ENCODE measurements at regions not wholly inside any gene's neighbourhood (a gene's known extent, or its start where the extent isn't known, plus 50 kb on each side); places are given as distances from the start of the nearest gene placed in this dataset.

GRCh38 chr2:18788592-18788991, 199.2 kb upstream of the NT5C1B start:
- ChIA-PET POLR2A (no interaction called here), CTCF (ENCODE audit: low intra/inter-chr PET ratio) (no interaction called here)
- Histone ChIP-seq H3K4me3 (no peak overlapping the region), H3K9me3 (replicated peaks; ENCODE audit: control insufficient read depth, insufficient read depth, low read depth, low read length) (no peaks in the 10 kb centered on the region), H4K20me1 (replicated peaks; ENCODE audit: control insufficient read depth, insufficient read depth, low read length) (no peaks in the 10 kb centered on the region), H3K9ac (ENCODE audit: insufficient read depth in 1 of 2, low read depth in 2 of 2, low read length in 2 of 2) (no peak overlapping the region), H3K4me1 (replicated peaks in 1 of 2; ENCODE audit: control insufficient read depth in 2 of 2, insufficient read depth in 2 of 2, low read length in 2 of 2) (no peaks in the 10 kb centered on the region), H3K79me2 (ENCODE audit: control insufficient read depth, insufficient read depth, low read length) (no peaks in the 10 kb centered on the region), H3K9me1 (ENCODE audit: control insufficient read depth, insufficient read depth, low read length) (no peaks in the 10 kb centered on the region), H3K4me2 (ENCODE audit: insufficient read depth, low read length) (no peak overlapping the region), H3K27ac (ENCODE audit: extremely low read depth, low read depth, low read length) (no peak overlapping the region), H2AFZ (ENCODE audit: low read depth, low read length) (no peak overlapping the region), H3K36me3 (ENCODE audit: control insufficient read depth, insufficient read depth, low read length) (no peaks in the 10 kb centered on the region), H3K27me3 (ENCODE audit: control insufficient read depth in 2 of 2, insufficient read depth in 2 of 2, low read length in 2 of 2) (no peaks in the 10 kb centered on the region)
- WGBS (ENCODE audit: insufficient coverage, low coverage, missing lambda C conversion rate), result 0% methylated on average over 5 of the region's 5 CpGs
- in situ Hi-C loops (cut with MboI) (no loop called here), intact Hi-C loops (cut with micrococcal nuclease) (no loop called here)
- ATAC-seq (no peak), DNase-seq (ENCODE audit: extremely low read depth in 1 of 4, low spot score in 3 of 4) (no peak), FAIRE-seq (no peak)
- TF ChIP-seq, protein P1, sequence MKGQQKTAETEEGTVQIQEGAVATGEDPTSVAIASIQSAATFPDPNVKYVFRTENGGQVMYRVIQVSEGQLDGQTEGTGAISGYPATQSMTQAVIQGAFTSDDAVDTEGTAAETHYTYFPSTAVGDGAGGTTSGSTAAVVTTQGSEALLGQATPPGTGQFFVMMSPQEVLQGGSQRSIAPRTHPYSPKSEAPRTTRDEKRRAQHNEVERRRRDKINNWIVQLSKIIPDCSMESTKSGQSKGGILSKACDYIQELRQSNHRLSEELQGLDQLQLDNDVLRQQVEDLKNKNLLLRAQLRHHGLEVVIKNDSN (CRISPR knock-in tag; IDR thresholded peaks at IDR 0.05), result no peak
- TF ChIP-seq CBFA2T2 (conservative IDR thresholded peaks at IDR 0.05), result no peak
- no peak for TF ChIP-seq FOS (IDR thresholded peaks at IDR 0.05; ENCODE audit: extremely low read depth, insufficient read length)
- no peak for TF ChIP-seq ZEB2 (IDR thresholded peaks at IDR 0.05)
- TF ChIP-seq ZNF398 (CRISPR knock-in tag; IDR thresholded peaks at IDR 0.05), result no peak
- TF ChIP-seq SPI1 (IDR thresholded peaks at IDR 0.05; ENCODE audit: borderline replicate concordance, low read depth, low read length), result no peak
- no peak for TF ChIP-seq SRSF3 (IDR thresholded peaks at IDR 0.05; ENCODE audit: insufficient read depth, low read length)
- TF ChIP-seq MYC (IDR thresholded peaks at IDR 0.05; ENCODE audit: low read depth, low read length), result no peak
- no peak for TF ChIP-seq MYC (CRISPR knock-in tag; IDR thresholded peaks at IDR 0.05; ENCODE audit: borderline replicate concordance, low read depth)
- TF ChIP-seq JUN (IDR thresholded peaks at IDR 0.05; ENCODE audit: borderline replicate concordance, low read depth, low read length), result no peak
- TF ChIP-seq JUN (CRISPR knock-in tag; IDR thresholded peaks at IDR 0.05; ENCODE audit: borderline replicate concordance), result no peak
- no peak for TF ChIP-seq NEUROD1 (IDR thresholded peaks at IDR 0.05; ENCODE audit: borderline replicate concordance, low read depth, low read length, partially characterized antibody)
- BruUV-seq (replicated peaks), result no TSS peak
